NCI-H2107 treated with DMSO at 0.1 percent for 48 hours (cell line): ENCODE measurements at regions not wholly inside any gene's neighbourhood (a gene's known extent, or its start where the extent isn't known, plus 50 kb on each side); places are given as distances from the start of the nearest gene placed in this dataset.
"Not testable (repeated sequence)": the region's sequence is repeated elsewhere in the genome, so short reads cannot be mapped to it uniquely, and the experiment has no call there.

Source experiments
- DNase-seq: peaks from one replicate; lab custom pipeline; 2025; ENCODE audit not compliant: unreplicated experiment; lab: John Stamatoyannopoulos, UW

- DNase-seq, result no peak
Measured at GRCh38 chr5:117039035-117039434, 464.4 kb upstream of the SEMA6A start.

- DNase-seq, result no peak
Measured at GRCh38 chr5:117027384-117027783, 452.8 kb upstream of the SEMA6A start.

- no peak for DNase-seq
Measured at GRCh38 chr5:117020999-117021398, 446.4 kb upstream of the SEMA6A start.

GRCh38 chr5:117013280-117013877, 438.8 kb upstream of the SEMA6A start:
- no peak for DNase-seq

GRCh38 chr5:117010574-117010973, 436.0 kb upstream of the SEMA6A start:
- DNase-seq, result no peak

- DNase-seq, result no peak
Measured at GRCh38 chr5:116998024-116998423, 423.4 kb upstream of the SEMA6A start.

- DNase-seq, result no peak
Measured at GRCh38 chr5:116992681-116993080, 418.1 kb upstream of the SEMA6A start.

- no peak for DNase-seq
Measured at GRCh38 chr5:116989995-116990394, 415.4 kb upstream of the SEMA6A start.

GRCh38 chr5:116982035-116982434, 407.4 kb upstream of the SEMA6A start:
- DNase-seq, result no peak

GRCh38 chr5:116980581-116980980, 406.0 kb upstream of the SEMA6A start:
- DNase-seq, result no peak

- DNase-seq, result no peak
Measured at GRCh38 chr5:116976767-116977166, 402.1 kb upstream of the SEMA6A start.

GRCh38 chr5:116971131-116971530, 396.5 kb upstream of the SEMA6A start:
- DNase-seq, result no peak

GRCh38 chr5:116970318-116970717, 395.7 kb upstream of the SEMA6A start:
- no peak for DNase-seq

GRCh38 chr5:116964438-116964837, 389.8 kb upstream of the SEMA6A start:
- no peak for DNase-seq

- DNase-seq, result no peak
Measured at GRCh38 chr5:116961021-116961420, 386.4 kb upstream of the SEMA6A start.

- no peak for DNase-seq
Measured at GRCh38 chr5:116959843-116960242, 385.2 kb upstream of the SEMA6A start.

- DNase-seq, result no peak
Measured at GRCh38 chr5:116953251-116953930, 378.8 kb upstream of the SEMA6A start.

- no peak for DNase-seq
Measured at GRCh38 chr5:116951219-116951618, 376.6 kb upstream of the SEMA6A start.

- DNase-seq, result peak; percentile 34
Measured at GRCh38 chr5:116947691-116948528, 373.3 kb upstream of the SEMA6A start.

- not testable (repeated sequence) for DNase-seq
Measured at GRCh38 chr5:116945613-116946382, 371.2 kb upstream of the SEMA6A start.

GRCh38 chr5:116944183-116944582, 369.6 kb upstream of the SEMA6A start:
- DNase-seq, result no peak
